Bronchial epithelial cell (primary cell): ENCODE measurements at regions not wholly inside any gene's neighbourhood (a gene's known extent, or its start where the extent isn't known, plus 50 kb on each side); places are given as distances from the start of the nearest gene placed in this dataset.

Source experiments
- DNase-seq: peaks from one replicate; pipeline ENCODE4 v3.0.0-alpha.2; 2010; ENCODE audit warnings: low read depth
- FAIRE-seq: peaks from 2 replicates; lab custom pipeline; 2011; peaks lifted over from hg19 to GRCh38; lab: Jason Lieb, UNC
- H3K27me3 ChIP-seq: 2 replicates; pipeline ENCODE4 v1.5.1; 2011; ENCODE audit warnings: low read length; ENCODE audit not compliant: control insufficient read depth, insufficient read depth
- H3K36me3 ChIP-seq: 2 replicates; pipeline ENCODE4 v1.5.1; 2011; ENCODE audit warnings: low read length; ENCODE audit not compliant: control insufficient read depth, insufficient read depth
- H3K4me3 ChIP-seq: 2 replicates; pipeline ENCODE4 v1.5.1; 2011; ENCODE audit warnings: mild to moderate bottlenecking, low read depth, low read length, control low read depth
- TF ChIP-seq, protein P1 (sequence below): IDR thresholded peaks from 2 replicates; pipeline ENCODE4 v1.5.1; 2011; ENCODE audit warnings: mild to moderate bottlenecking, moderate library complexity, low read length, control low read depth, inconsistent platforms; ENCODE audit not compliant: insufficient read depth, severe bottlenecking

DNA sequence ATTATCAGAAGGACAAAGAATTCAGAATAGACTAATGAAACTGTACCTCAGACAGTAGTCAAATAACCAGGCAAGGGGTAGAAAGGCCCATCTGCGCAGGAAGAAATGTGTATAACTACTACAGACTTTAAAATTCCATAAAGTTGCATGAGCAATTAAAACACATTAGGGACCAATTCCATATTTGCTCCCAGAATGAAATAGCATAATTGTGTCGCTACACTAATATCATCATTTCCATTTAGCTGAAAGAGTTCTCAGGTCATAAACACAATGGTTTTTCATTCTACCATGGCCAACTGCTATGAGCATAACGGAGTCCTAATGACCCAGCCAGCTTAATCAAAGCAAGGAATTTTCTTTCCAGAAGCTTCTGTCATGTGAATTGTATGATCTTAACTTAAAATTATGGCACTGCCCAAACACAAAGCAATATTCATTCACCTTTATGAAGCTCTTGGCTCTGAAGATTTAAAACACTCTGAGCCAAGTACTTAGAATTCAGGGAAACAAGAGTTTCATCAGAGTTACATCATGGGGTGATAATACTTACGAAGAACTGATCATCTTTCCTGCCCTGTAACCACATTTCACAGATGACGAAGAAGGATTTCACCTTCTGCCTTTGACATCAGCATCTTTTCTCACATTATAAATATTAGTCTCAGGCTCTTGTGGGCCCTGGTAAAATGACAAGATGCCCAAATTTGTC lies 98.1 kb upstream of the DOCK1 start:
- FAIRE-seq (no peak), DNase-seq (no peak)
- H3K36me3 ChIP-seq = no peaks in the 10 kb centered on the region
- no peak overlapping the region for H3K4me3 ChIP-seq
- H3K27me3 ChIP-seq = no peaks in the 10 kb centered on the region
- TF ChIP-seq, protein P1, sequence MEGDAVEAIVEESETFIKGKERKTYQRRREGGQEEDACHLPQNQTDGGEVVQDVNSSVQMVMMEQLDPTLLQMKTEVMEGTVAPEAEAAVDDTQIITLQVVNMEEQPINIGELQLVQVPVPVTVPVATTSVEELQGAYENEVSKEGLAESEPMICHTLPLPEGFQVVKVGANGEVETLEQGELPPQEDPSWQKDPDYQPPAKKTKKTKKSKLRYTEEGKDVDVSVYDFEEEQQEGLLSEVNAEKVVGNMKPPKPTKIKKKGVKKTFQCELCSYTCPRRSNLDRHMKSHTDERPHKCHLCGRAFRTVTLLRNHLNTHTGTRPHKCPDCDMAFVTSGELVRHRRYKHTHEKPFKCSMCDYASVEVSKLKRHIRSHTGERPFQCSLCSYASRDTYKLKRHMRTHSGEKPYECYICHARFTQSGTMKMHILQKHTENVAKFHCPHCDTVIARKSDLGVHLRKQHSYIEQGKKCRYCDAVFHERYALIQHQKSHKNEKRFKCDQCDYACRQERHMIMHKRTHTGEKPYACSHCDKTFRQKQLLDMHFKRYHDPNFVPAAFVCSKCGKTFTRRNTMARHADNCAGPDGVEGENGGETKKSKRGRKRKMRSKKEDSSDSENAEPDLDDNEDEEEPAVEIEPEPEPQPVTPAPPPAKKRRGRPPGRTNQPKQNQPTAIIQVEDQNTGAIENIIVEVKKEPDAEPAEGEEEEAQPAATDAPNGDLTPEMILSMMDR = no peak

DNA sequence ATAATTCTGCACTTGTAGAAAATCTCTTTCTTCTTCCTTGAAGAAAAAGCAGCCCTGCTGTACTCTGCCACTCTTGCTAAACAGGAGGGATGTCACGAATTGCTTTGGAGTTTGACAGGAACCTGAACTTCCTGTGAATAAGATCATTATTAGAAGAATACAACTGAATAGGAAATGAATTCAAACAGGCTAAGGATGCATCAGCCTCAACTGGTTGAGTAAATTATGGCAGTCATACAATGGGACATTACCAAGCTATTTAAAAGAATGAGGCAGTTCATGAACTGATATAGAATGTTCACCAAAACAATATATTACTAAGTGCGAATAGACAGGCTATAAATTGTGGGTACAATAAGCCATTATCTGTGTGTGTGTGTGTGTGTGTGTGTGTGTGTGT lies 97.1 kb upstream of the DOCK1 start:
- H3K27me3 ChIP-seq = no peaks in the 10 kb centered on the region
- no peak for DNase-seq
- no peak overlapping the region for H3K4me3 ChIP-seq
- H3K36me3 ChIP-seq = no peaks in the 10 kb centered on the region
- FAIRE-seq = no peak
- TF ChIP-seq, protein P1 = no peak

DNA sequence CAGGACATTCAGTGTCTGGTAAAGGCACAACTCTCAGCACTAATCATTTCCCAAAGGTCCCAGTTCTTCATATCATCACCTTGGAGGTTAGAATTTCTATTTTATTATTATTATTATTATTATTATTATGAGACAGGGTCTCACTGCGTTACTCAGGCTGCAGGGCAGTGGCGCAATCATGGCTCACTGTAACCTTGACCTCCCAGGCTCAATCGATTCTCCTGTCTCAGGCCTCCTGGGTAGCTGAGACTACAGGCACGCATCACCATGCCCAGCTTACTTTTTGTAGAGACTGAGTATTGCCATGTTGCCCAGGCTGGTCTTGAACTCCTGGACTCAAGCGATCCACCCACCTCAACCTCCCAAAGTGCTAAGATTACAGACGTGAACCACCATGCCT lies 91.8 kb upstream of the DOCK1 start:
- DNase-seq (no peak), FAIRE-seq (no peak)
- no peak overlapping the region for H3K4me3 ChIP-seq
- no peaks in the 10 kb centered on the region for H3K27me3 ChIP-seq
- TF ChIP-seq, protein P1 = no peak
- no peaks in the 10 kb centered on the region for H3K36me3 ChIP-seq

DNA sequence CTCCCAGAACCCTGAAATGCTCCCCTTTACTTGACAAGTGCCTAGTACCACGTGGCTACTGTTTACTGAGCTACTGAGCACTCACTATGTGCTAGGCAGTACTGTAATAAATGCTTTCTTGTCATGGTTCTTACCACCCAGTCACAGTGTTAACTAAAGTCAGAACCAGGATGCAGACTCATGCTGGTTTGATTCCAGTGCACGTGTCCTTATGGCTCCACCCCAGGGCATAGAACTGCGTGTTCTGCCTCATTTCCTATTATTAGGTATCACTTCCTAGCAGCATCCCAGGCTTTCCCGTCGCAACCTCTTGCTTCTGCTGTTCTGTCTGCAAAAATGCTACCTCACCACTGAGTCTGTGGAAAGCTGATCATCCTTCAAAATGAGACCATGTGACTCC lies 71.7 kb upstream of the DOCK1 start:
- no peak for DNase-seq
- FAIRE-seq = no peak

DNA sequence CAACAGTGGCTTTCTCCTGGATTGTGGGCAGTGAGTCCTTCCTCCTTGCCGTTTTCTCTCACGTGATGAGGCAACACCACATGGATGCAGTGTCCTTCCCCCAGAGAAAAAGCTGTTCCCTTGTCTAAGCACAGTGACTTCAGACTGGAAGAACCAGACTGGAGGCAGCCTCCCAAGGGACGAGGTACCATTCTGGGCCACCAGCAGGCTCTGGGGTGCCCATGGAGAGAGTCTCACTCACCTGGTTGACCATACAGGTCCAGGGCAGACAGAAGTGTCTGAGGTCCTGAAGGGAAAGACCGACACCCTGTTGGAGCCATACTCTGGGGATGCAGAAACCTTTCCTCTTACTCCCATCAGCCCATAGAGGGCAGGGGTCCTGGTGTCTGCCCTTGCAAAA lies 69.2 kb upstream of the DOCK1 start:
- DNase-seq (no peak), FAIRE-seq (no peak)
- H3K36me3 ChIP-seq = no peaks in the 10 kb centered on the region
- TF ChIP-seq, protein P1 = no peak
- H3K27me3 ChIP-seq = peaks cover 8% of the 10 kb centered on the region
- H3K4me3 ChIP-seq = no peak overlapping the region

More for the DNA sequence above, 71.7 kb upstream of the DOCK1 start:
- H3K4me3 ChIP-seq = no peak overlapping the region
- TF ChIP-seq, protein P1 = no peak
- peaks cover 2% of the 10 kb centered on the region for H3K27me3 ChIP-seq
- no peaks in the 10 kb centered on the region for H3K36me3 ChIP-seq

DNA sequence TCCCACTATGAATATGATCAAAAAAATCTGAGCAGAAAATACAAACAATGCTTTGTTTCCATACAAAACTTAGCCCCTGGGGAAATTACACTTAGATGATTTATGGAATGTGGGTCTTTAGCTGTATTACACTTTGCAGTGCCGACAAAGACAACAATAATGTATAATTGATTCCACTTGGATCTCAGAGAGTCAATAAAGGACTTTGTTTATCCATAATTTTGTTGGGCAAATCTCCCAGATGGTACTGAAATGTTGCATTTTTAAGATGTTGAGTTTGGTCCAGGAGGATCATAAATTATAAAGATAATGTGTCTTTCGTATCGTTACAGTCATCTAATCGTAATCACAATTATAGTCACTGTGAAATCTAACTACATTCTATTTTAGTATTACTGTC lies 66.9 kb upstream of the DOCK1 start:
- TF ChIP-seq, protein P1 = no peak
- FAIRE-seq = no peak
- DNase-seq = no peak
- no peaks in the 10 kb centered on the region for H3K36me3 ChIP-seq
- H3K4me3 ChIP-seq = no peak overlapping the region
- H3K27me3 ChIP-seq = peaks cover 8% of the 10 kb centered on the region
